Ishikawa (cell line): ENCODE measurements at regions not wholly inside any gene's neighbourhood (a gene's known extent, or its start where the extent isn't known, plus 50 kb on each side); places are given as distances from the start of the nearest gene placed in this dataset.

Source experiments
- CEBPB ChIP-seq: IDR thresholded peaks from 2 replicates; pipeline ENCODE4 v1.6.1; 2012
- CREB1 ChIP-seq: IDR thresholded peaks from 2 replicates; pipeline ENCODE4 v1.6.1; 2012; ENCODE audit warnings: low read depth
- EGR1 ChIP-seq: IDR thresholded peaks from 2 replicates; pipeline ENCODE4 v1.6.1; 2012
- EP300 ChIP-seq: IDR thresholded peaks from 2 replicates; pipeline ENCODE4 v1.6.1; 2012; ENCODE audit warnings: borderline replicate concordance
- FOXM1 ChIP-seq: IDR thresholded peaks from 2 replicates; pipeline ENCODE4 v1.6.1; 2012; ENCODE audit warnings: low read depth, borderline replicate concordance
- NFIC ChIP-seq: IDR thresholded peaks from 2 replicates; pipeline ENCODE4 v1.6.1; 2012
- RAD21 ChIP-seq: IDR thresholded peaks from 2 replicates; pipeline ENCODE4 v1.6.1; 2012; ENCODE audit warnings: low read depth
- TAF1 ChIP-seq: IDR thresholded peaks from 2 replicates; pipeline ENCODE4 v1.6.1; 2012; ENCODE audit warnings: low read depth, mild to moderate bottlenecking
- TCF12 ChIP-seq: IDR thresholded peaks from 2 replicates; pipeline ENCODE4 v1.6.1; 2012; ENCODE audit warnings: low read depth
- TEAD4 ChIP-seq: IDR thresholded peaks from 2 replicates; pipeline ENCODE4 v1.6.1; 2012
- YY1 ChIP-seq: IDR thresholded peaks from 2 replicates; pipeline ENCODE4 v1.6.1; 2012; ENCODE audit warnings: low read depth
- ZBTB7A ChIP-seq: IDR thresholded peaks from 2 replicates; pipeline ENCODE4 v1.6.1; 2012; ENCODE audit warnings: low read depth
- TF ChIP-seq, protein P1 (sequence below): IDR thresholded peaks from 2 replicates; pipeline ENCODE4 v1.6.1; 2012; ENCODE audit warnings: low read depth, mild to moderate bottlenecking
- TF ChIP-seq, protein P2 (sequence below): IDR thresholded peaks from 2 replicates; pipeline ENCODE4 v1.6.1; 2012
- TF ChIP-seq, protein P3 (sequence below): IDR thresholded peaks from 2 replicates; pipeline ENCODE4 v1.6.1; 2012

DNA sequence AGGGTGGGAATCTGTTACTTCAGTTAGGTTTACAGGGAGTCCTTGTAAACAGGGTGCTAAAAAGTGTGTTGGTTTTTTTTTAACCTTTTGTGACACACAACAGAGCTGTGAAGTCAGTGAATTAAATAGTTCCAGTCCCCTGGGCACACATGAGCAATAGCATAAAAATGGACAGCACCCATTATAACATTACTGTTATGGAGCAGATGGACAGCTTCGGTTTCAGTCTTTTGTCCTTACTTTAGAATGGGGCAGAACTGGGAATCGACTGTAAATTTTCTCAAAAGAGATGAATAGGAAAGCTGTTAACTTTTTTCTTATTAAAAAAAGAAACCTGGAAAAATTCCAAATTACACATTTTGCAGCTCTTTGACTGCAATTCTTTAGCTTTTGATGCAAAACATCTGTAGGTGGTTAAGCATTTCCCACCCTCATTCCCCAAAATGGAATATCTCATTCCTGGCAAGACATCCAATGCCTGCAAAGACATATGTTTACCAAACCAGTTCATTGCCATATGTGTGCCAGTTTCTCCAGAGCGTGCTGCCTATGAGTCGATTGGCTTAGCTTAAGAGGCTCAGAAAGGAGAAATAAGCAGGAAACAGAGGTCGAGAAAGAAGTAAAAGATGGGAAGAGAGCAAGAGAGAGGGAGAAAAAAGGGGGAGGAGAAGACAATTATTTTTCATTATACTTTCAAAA lies 212.3 kb upstream of the TMEM161B start:
- no peak for TF ChIP-seq TAF1
- TF ChIP-seq NFIC: no peak
- no peak for TF ChIP-seq EP300
- TF ChIP-seq TEAD4: no peak
- no peak for TF ChIP-seq CREB1
- TF ChIP-seq, protein P1, sequence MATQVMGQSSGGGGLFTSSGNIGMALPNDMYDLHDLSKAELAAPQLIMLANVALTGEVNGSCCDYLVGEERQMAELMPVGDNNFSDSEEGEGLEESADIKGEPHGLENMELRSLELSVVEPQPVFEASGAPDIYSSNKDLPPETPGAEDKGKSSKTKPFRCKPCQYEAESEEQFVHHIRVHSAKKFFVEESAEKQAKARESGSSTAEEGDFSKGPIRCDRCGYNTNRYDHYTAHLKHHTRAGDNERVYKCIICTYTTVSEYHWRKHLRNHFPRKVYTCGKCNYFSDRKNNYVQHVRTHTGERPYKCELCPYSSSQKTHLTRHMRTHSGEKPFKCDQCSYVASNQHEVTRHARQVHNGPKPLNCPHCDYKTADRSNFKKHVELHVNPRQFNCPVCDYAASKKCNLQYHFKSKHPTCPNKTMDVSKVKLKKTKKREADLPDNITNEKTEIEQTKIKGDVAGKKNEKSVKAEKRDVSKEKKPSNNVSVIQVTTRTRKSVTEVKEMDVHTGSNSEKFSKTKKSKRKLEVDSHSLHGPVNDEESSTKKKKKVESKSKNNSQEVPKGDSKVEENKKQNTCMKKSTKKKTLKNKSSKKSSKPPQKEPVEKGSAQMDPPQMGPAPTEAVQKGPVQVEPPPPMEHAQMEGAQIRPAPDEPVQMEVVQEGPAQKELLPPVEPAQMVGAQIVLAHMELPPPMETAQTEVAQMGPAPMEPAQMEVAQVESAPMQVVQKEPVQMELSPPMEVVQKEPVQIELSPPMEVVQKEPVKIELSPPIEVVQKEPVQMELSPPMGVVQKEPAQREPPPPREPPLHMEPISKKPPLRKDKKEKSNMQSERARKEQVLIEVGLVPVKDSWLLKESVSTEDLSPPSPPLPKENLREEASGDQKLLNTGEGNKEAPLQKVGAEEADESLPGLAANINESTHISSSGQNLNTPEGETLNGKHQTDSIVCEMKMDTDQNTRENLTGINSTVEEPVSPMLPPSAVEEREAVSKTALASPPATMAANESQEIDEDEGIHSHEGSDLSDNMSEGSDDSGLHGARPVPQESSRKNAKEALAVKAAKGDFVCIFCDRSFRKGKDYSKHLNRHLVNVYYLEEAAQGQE: no peak
- TF ChIP-seq, protein P2, sequence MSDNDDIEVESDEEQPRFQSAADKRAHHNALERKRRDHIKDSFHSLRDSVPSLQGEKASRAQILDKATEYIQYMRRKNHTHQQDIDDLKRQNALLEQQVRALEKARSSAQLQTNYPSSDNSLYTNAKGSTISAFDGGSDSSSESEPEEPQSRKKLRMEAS: no peak
- TF ChIP-seq ZBTB7A: no peak
- no peak for TF ChIP-seq FOXM1
- TF ChIP-seq, protein P3, sequence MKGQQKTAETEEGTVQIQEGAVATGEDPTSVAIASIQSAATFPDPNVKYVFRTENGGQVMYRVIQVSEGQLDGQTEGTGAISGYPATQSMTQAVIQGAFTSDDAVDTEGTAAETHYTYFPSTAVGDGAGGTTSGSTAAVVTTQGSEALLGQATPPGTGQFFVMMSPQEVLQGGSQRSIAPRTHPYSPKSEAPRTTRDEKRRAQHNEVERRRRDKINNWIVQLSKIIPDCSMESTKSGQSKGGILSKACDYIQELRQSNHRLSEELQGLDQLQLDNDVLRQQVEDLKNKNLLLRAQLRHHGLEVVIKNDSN: no peak
- no peak for TF ChIP-seq CEBPB
- no peak for TF ChIP-seq YY1
- TF ChIP-seq EGR1: no peak

DNA sequence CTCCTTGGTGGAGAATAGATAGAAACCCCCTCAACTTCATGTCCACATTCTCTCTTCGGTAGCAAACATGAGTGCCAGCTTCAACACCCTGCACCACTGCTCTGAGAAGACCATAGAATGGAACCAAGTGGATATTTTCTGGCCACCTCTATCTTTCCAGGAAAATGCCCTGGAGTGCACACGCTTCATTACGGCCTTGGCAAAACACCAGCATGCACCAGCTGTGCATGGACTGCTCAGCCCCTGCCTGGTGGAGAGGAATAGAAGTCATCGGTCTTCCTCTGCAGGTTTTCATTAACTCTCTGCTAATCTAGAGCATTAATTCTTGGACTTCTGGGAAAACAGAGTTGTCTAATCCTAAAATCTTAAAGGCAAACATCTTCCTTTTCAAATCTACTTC lies 211.6 kb upstream of the TMEM161B start:
- TF ChIP-seq, protein P2: no peak
- TF ChIP-seq YY1 (no peak), CEBPB (no peak), TEAD4 (no peak)

DNA sequence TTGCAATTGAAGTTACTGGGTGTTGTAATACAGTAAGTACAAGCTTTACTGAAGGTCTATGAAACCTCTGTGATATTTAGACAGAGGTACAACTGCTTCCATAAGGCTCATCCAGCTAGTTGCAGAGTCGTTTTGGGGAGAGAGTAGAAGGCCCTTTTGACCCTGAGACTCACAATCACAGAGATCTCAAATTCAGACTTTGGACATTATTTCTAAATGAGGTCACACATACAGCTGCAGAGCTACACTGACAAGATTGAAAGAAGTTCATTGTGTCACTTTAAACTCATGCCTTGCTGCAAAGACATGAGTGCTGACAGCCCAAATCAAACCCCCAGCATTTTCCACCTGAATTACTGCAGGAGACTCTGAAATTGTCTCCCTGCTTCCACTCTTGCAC lies 205.9 kb upstream of the TMEM161B start:
- TF ChIP-seq, protein P3: no peak
- no peak for TF ChIP-seq TAF1
- TF ChIP-seq EP300: no peak

DNA sequence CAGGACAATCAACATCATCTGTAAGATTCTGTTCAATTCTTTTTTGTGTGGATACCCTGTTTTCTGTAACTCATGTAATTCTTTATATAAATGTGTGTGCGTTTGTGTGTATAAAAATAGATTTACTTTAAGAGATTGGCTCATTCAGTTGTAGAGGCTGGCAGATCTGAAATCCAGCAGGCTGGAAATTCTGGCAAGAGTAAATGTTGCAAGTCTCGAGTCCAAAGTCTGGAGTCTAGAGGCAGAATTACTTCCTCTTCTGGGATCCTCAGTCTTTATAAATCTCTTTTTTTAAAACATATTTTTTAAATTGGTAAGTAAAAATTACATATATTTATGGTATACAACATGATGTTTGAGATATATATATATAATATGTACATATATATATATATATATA lies 202.1 kb upstream of the TMEM161B start:
- TF ChIP-seq TEAD4 (no peak), TAF1 (no peak), RAD21 (no peak), ZBTB7A (no peak), EGR1 (no peak), NFIC (no peak), YY1 (no peak), CEBPB (no peak)
- TF ChIP-seq, protein P2: no peak

DNA sequence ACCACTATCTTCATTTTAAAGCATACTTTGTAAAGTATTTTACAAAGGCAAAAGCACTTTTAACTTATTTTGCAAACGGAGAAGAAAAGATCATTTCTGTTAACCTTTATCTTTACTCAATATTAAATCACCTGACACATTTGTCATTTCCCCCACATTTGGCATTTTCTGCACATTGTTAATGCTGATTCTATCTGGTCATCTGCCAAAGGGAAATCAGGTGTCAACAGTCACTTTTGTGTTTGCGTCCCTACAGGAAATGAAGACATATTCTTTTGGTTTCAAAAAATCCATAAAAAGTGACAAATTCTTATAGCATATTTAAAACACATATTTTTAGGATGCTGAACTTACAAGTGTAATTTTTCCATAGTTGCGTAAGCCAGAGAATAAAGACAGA lies 191.3 kb upstream of the TMEM161B start:
- TF ChIP-seq ZBTB7A (no peak), EGR1 (no peak), TCF12 (no peak), TEAD4 (no peak), FOXM1 (no peak), CEBPB (no peak), CREB1 (no peak), RAD21 (no peak)
- TF ChIP-seq, protein P2: no peak
- TF ChIP-seq, protein P1: no peak
- TF ChIP-seq, protein P3: no peak

DNA sequence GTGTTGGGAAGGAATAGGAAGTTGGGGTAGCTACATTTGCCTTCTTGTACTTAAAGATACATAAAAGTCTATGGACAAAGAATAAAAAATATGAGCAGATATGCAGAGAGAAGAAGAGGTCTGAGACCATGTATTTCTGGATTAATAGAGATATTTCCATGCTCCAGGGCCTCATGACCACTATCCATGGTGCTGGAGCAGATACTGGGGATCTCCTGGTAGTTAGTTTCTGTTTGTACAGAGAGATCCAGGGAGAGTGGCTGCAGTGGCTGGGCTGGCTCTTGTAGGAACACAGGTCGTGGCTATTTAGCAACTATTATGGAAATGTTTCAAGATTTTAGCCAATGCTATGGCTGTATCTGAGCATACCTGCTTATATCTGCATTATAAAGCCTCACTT lies 184.2 kb upstream of the TMEM161B start:
- no peak for TF ChIP-seq RAD21
- TF ChIP-seq, protein P1: peak; percentile 87
- TF ChIP-seq TAF1: no peak
- no peak for TF ChIP-seq TEAD4
- TF ChIP-seq ZBTB7A: no peak
- TF ChIP-seq EGR1: no peak
